GM10266 (cell line): ENCODE measurements at regions not wholly inside any gene's neighbourhood (a gene's known extent, or its start where the extent isn't known, plus 50 kb on each side); places are given as distances from the start of the nearest gene placed in this dataset.

Experiments used
- DNase-seq: peaks from one replicate; pipeline ENCODE4 v3.0.0; 2012; ENCODE audit errors: extremely low spot score
- TF ChIP-seq, protein P1 (sequence below): IDR thresholded peaks from 2 replicates; pipeline ENCODE4 v1.5.1; 2012; ENCODE audit warnings: mild to moderate bottlenecking, low read depth; ENCODE audit not compliant: control insufficient read depth, insufficient read depth; ENCODE audit errors: missing control alignments

DNA sequence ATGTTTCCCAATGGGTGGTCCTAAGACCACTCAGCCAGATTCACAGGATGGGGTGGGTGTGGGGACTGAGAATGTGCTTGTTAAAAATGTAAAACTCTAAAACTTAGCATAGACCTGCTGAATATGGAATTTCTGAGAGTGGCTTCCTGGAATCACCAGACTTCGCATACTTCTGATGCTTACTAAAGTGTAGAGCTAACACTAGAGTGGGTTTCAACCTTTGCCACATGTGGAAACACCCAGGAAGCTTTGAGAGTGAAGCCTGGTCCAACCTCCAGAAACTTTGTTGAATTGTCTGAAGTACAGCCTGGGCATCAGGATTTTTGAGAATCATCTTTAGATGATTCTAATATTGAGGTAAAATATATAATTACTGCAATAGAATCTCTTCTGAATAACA, 167.8 kb upstream of the EDNRA start:
- DNase-seq = no peak
- TF ChIP-seq, protein P1, sequence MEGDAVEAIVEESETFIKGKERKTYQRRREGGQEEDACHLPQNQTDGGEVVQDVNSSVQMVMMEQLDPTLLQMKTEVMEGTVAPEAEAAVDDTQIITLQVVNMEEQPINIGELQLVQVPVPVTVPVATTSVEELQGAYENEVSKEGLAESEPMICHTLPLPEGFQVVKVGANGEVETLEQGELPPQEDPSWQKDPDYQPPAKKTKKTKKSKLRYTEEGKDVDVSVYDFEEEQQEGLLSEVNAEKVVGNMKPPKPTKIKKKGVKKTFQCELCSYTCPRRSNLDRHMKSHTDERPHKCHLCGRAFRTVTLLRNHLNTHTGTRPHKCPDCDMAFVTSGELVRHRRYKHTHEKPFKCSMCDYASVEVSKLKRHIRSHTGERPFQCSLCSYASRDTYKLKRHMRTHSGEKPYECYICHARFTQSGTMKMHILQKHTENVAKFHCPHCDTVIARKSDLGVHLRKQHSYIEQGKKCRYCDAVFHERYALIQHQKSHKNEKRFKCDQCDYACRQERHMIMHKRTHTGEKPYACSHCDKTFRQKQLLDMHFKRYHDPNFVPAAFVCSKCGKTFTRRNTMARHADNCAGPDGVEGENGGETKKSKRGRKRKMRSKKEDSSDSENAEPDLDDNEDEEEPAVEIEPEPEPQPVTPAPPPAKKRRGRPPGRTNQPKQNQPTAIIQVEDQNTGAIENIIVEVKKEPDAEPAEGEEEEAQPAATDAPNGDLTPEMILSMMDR = no peak

DNA sequence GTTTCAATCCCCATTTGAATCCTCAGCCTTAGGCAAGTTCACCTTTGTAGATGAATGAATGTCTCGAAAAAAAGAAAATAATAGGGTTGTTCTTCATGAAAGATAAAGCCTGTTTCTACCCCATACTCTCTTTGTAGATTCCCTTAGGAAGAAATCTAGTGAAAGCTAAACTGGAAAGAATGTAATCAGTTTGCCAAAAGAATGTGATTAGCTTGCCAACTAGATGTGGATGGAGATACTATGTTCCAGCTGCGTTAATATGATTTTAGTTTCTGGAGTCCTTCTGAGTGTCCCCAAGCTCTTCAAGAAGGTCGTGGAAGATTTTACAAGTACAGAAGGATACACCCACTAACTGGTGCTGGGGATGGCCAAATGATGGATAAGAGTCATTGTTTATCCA, 162.3 kb upstream of the EDNRA start:
- TF ChIP-seq, protein P1 = no peak
- DNase-seq = no peak

DNA sequence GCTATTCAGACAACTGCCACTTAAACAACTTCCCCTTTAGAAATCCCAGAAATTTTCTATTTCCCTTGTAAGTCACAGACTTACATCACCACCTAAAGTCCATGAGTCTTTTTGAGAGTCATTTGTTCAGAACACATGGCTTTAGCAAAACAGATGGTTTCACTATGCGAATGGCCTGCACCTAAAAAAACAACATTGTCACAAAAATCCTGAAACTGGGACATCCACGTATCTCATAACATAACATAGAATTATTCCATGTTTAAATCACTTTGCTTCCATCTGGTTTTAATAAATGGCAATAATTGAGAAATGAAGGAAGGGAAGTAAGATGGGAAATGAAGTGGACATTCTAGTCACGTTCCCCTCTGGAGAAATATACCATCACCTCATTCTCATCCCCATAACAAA, 155.3 kb upstream of the EDNRA start:
- no peak for DNase-seq
- TF ChIP-seq, protein P1 = no peak

DNA sequence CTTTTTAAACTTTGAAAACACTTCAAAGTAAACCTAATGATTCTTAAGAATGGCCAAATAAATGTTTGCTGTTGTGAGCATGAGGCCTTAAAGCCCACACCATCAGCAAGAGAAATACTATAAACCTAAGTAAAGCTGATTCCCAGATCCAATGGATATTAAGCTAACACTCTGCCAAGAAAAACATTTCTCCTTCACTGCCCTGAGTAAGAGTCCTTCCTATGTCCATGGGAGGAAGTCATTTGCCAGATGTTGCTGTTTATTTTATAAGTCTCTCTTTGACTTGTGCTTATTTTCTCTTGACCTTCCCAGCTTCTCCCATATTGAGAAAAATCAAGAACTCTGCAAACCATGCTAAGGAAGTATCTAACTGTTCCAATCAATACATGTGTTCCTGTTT, 154.3 kb upstream of the EDNRA start:
- no peak for DNase-seq
- TF ChIP-seq, protein P1 = no peak

DNA sequence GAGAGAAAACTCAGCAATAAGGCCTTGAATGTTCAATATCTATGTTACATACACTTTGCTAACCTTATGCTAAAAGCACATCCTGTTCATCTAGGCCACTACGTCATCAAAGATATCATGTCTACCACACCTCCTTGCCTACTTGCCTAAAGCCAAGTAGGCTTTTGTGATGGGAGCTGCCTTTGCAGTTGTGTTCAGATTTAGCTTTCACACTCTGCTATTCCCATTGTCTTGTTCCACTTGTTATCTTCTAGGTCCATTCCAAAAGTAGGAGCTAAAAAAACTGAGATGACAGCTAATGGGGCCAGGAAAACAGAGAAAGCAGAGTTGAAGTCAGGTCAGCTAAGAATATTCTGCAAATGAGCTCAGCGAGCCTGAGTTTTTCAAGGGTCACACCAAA, 153.6 kb upstream of the EDNRA start:
- TF ChIP-seq, protein P1 = no peak
- DNase-seq = no peak

DNA sequence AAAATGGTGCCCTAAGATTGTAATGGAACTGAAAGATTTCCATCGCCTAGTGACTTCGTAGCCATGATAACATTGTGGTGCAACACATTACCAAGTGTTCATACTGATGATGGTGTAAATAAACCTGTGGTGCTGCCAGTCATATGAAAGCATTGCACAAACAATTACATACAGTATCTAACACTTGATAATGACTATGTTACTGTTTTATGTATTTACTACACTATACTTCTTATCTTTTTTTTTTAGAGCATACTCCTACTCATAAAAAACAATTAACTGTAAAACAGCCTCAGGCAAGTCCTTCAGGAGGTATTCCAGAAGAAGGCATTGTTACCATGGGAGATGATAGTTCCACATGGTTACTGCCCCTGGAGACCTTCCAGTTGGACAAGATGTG, 152.7 kb upstream of the EDNRA start:
- DNase-seq = no peak
- TF ChIP-seq, protein P1 = no peak

DNA sequence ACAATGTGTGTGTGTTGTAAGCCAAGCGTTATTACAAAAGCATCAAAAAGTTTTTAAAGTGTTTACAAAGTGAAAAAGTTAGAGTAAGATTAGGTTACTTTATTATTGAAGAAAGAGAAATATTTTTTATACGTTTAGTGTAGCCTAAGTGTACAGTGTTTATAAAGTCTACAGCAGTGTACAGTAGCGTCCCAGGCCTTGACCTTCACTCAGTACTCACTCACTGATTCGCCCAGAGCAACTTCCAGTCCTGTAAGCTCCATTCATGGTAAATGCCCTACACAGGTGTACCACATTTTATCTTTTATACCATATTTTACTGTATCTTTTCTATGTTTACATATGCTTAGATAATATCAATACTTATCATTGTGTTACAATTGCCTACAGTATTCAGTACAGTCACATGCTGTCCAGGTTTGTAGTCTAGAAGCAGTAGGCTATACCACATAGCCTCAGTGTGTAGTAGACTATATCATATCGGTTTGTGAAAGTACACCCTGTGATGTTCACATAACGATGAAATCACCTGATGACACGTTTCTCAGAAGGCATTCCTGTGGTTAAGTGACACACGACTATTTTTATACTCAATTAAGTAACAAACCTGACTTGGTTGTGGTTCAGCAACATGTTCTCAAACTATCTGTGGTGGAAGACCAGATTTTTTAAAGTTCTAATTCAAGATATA, 152.0 kb upstream of the EDNRA start:
- DNase-seq = no peak
- TF ChIP-seq, protein P1 = no peak
